ENCODE measurements at regions not wholly inside any gene's neighbourhood (a gene's known extent, or its start where the extent isn't known, plus 50 kb on each side); places are given as distances from the start of the nearest gene placed in this dataset.
A peak's percentile ranks its signal among the peaks of the same experiment; 100 is the strongest.

- no peak for TF ChIP-seq POLR2A (IDR thresholded peaks at IDR 0.05; ENCODE audit: low read depth, low read length)
- no peak for FAIRE-seq
- DNase-seq (ENCODE audit: insufficient read length, low spot score): no peak
Measured at GRCh38 chr1:69312055-69312732, 255.5 kb upstream of the LRRC7 start.

DNA sequence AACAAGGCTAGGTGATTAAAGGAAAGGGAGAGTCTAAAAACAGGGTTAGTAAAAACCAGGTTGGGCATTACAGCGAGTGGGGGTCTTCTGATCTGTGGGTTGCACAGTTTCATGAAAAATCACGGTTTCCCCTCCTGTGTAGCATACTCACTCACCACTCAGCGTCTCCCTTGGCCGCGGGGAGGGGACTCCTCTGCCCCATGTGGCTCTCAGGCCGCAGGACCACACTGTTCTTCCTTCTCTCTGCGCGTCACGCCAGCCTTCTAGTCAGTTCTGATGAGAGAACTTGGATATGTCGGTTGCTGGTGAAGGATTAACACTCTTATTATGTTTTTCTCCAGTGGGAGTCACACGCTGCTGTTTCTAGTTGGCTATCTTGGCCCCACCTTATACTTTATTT, 254.6 kb upstream of the LRRC7 start:
- TF ChIP-seq POLR2A (IDR thresholded peaks at IDR 0.05; ENCODE audit: low read depth, low read length): no peak
- FAIRE-seq (no peak), DNase-seq (ENCODE audit: insufficient read length, low spot score) (no peak)

GRCh38 chr1:69315416-69315815, 252.3 kb upstream of the LRRC7 start:
- DNase-seq (ENCODE audit: insufficient read length, low spot score) (no peak), FAIRE-seq (no peak)
- TF ChIP-seq POLR2A (IDR thresholded peaks at IDR 0.05; ENCODE audit: low read depth, low read length): no peak

DNA sequence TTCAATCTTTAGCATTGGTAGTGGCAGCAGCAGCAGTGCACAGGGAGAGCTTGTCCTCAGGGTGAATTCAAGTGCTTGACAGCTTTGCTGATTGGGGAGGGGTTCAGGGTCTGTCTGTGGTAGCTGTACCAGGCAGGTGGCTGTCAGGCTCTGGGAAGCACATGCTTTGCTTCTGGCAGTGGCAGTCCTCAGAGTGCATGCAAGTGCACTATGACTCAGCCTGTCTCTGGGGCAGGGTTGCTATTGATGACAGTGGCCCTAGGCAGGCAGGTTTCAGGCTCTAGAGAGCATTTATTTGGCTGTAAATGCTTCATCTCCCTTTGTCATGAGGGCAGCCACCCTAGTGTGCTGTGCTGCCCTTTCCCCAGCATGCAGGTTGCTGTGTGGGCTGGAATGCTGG, 251.9 kb upstream of the LRRC7 start:
- no peak for DNase-seq (ENCODE audit: insufficient read length, low spot score)
- TF ChIP-seq POLR2A (IDR thresholded peaks at IDR 0.05; ENCODE audit: low read depth, low read length): no peak
- no peak for FAIRE-seq

DNA sequence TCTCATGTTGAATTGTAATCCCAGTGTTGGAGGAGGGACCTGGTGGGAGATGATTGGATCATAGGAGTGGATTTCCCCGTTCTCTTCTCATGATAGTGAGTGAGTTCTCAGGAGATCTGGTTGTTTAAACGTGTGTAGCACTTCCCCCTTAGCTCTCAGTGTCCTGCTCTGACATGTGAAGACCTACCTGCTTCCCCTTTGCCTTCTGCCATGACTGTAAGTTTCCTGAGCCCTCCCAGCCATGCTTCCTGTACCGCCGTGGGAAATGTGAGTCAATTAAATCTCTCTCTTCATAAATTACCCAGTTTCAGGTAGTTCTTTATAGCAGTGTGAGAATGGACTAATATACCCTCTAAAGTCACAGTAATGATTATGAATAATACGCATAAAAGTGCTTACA, 248.4 kb upstream of the LRRC7 start:
- FAIRE-seq: no peak
- DNase-seq (ENCODE audit: insufficient read length, low spot score): no peak
- TF ChIP-seq POLR2A (IDR thresholded peaks at IDR 0.05; ENCODE audit: low read depth, low read length): no peak

- no peak for FAIRE-seq
- DNase-seq (ENCODE audit: insufficient read length, low spot score): no peak
- TF ChIP-seq POLR2A (IDR thresholded peaks at IDR 0.05; ENCODE audit: low read depth, low read length): no peak
Measured at GRCh38 chr1:69320757-69321211, 246.9 kb upstream of the LRRC7 start.

GRCh38 chr1:69321311-69321710, 246.4 kb upstream of the LRRC7 start:
- FAIRE-seq: no peak
- no peak for DNase-seq (ENCODE audit: insufficient read length, low spot score)
- TF ChIP-seq POLR2A (IDR thresholded peaks at IDR 0.05; ENCODE audit: low read depth, low read length): no peak

- no peak for FAIRE-seq
- TF ChIP-seq POLR2A (IDR thresholded peaks at IDR 0.05; ENCODE audit: low read depth, low read length): no peak
- no peak for DNase-seq (ENCODE audit: insufficient read length, low spot score)
Measured at GRCh38 chr1:69328186-69328585, 239.5 kb upstream of the LRRC7 start.

GRCh38 chr1:69363236-69363635, 204.5 kb upstream of the LRRC7 start:
- FAIRE-seq: no peak

GRCh38 chr1:69373520-69373919, 194.2 kb upstream of the LRRC7 start:
- no peak for FAIRE-seq
- no peak for DNase-seq (ENCODE audit: insufficient read length, low spot score)
- TF ChIP-seq POLR2A (IDR thresholded peaks at IDR 0.05; ENCODE audit: low read depth, low read length): no peak

More at GRCh38 chr1:69363236-69363635, 204.5 kb upstream of the LRRC7 start:
- no peak for TF ChIP-seq POLR2A (IDR thresholded peaks at IDR 0.05; ENCODE audit: low read depth, low read length)
- DNase-seq (ENCODE audit: insufficient read length, low spot score): no peak

GRCh38 chr1:69376408-69376807, 191.3 kb upstream of the LRRC7 start:
- DNase-seq (ENCODE audit: insufficient read length, low spot score) (no peak), FAIRE-seq (no peak)
- no peak for TF ChIP-seq POLR2A (IDR thresholded peaks at IDR 0.05; ENCODE audit: low read depth, low read length)

DNA sequence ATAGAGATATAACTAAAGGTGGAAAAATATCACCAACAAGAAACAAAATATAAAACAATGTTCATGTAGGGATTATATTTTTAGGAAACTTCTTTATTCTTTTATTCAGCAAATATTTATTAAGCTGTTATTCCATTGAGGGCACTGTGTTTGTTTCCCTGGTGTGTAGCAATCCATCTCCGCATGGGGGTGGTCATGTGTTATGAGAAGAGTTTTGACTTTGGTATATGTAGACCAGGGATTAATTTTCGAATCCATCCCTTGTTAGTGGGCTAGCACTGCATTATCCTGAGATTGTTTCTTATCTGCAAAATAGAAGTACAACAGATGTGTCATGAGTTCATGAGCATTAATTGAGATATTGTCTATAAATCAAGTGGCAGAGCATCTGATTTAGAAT, 190.2 kb upstream of the LRRC7 start:
- TF ChIP-seq POLR2A (IDR thresholded peaks at IDR 0.05; ENCODE audit: low read depth, low read length): no peak
- FAIRE-seq (no peak), DNase-seq (ENCODE audit: insufficient read length, low spot score) (no peak)

- TF ChIP-seq POLR2A (IDR thresholded peaks at IDR 0.05; ENCODE audit: low read depth, low read length): no peak
- no peak for FAIRE-seq
Measured at GRCh38 chr1:69388044-69388443, 179.7 kb upstream of the LRRC7 start.

GRCh38 chr1:69400128-69400527, 167.6 kb upstream of the LRRC7 start:
- FAIRE-seq (no peak), DNase-seq (ENCODE audit: insufficient read length, low spot score) (no peak)
- no peak for TF ChIP-seq POLR2A (IDR thresholded peaks at IDR 0.05; ENCODE audit: low read depth, low read length)

More at GRCh38 chr1:69388044-69388443, 179.7 kb upstream of the LRRC7 start:
- DNase-seq (ENCODE audit: insufficient read length, low spot score): no peak

- DNase-seq (ENCODE audit: insufficient read length, low spot score) (no peak), FAIRE-seq (peak; percentile 23)
- TF ChIP-seq POLR2A (IDR thresholded peaks at IDR 0.05; ENCODE audit: low read depth, low read length): no peak
Measured at GRCh38 chr1:69401879-69402278, 165.8 kb upstream of the LRRC7 start.

All from H54 (cell line).